PC-3 (cell line): ENCODE measurements at regions not wholly inside any gene's neighbourhood (a gene's known extent, or its start where the extent isn't known, plus 50 kb on each side); places are given as distances from the start of the nearest gene placed in this dataset.

Experiments
- ATAC-seq: fragments of 200-7000 bp; cut with Tn5 transposase; 2 replicates; pipeline ENCODE4 v1.9.1; 2020; ENCODE audit warnings: mild to moderate bottlenecking, moderate library complexity
- BruUV-seq: library from RNA; stranded (reverse); fragments of 400-500 nt; replicated peaks from 2 replicates; lab custom pipeline; 2021; lab: Mats Ljungman, UMichigan
- CTCF ChIA-PET: fragments of 300-600 bp; sonication (Branson Sonifier 250); formaldehyde crosslinking; loops from one replicate; lab custom pipeline; 2022; ENCODE audit warnings: antibody characterized with exemption; lab: Charles Lee
- POLR2A ChIA-PET: fragments of 300-600 bp; sonication (Branson Sonifier 250); formaldehyde crosslinking; loops from one replicate; lab custom pipeline; 2022; ENCODE audit warnings: antibody characterized with exemption; ENCODE audit not compliant: unreplicated experiment; lab: Charles Lee
- DNase-seq: peaks from one replicate; pipeline ENCODE4 v3.0.0-alpha.2; 2015
- H2AFZ ChIP-seq: fragments of 300-600 bp; sonication (generic); 2 replicates; pipeline ENCODE4 v1.6.0; 2016; ENCODE audit warnings: antibody characterized with exemption, low read length
- H3F3A ChIP-seq: fragments of 300-600 bp; sonication (generic); one replicate; pipeline ENCODE4 v1.6.0; 2017; ENCODE audit warnings: antibody characterized with exemption, low read length, control low read depth, mild to moderate bottlenecking; ENCODE audit not compliant: unreplicated experiment
- H3K27ac ChIP-seq: fragments of 300-600 bp; sonication (generic); 2 replicates; pipeline ENCODE4 v1.5.1; 2016; ENCODE audit warnings: mild to moderate bottlenecking, low read length
- H3K27me3 ChIP-seq: fragments of 300-600 bp; sonication (generic); 2 replicates; pipeline ENCODE4 v1.6.1; 2016; ENCODE audit warnings: low read length, mixed read lengths
- H3K36me3 ChIP-seq: fragments of 300-600 bp; sonication (generic); 2 replicates; pipeline ENCODE4 v1.6.1; 2016; ENCODE audit warnings: low read depth, mixed run types, low read length, mixed read lengths
- H3K4me1 ChIP-seq: fragments of 300-600 bp; sonication (generic); 2 replicates; pipeline ENCODE4 v1.5.1; 2016; ENCODE audit warnings: low read length; ENCODE audit not compliant: insufficient read depth
- H3K4me2 ChIP-seq: fragments of 300-600 bp; sonication (generic); 2 replicates; pipeline ENCODE4 v1.6.0; 2016; ENCODE audit warnings: low read length
- H3K4me3 ChIP-seq: fragments of 300-600 bp; sonication (generic); 2 replicates; pipeline ENCODE4 v1.5.1; 2016; ENCODE audit warnings: mild to moderate bottlenecking, low read length, mixed read lengths
- H3K79me2 ChIP-seq: fragments of 300-600 bp; sonication (generic); 2 replicates; pipeline ENCODE4 v1.6.1; 2017; ENCODE audit warnings: low read length, mixed read lengths
- H3K9ac ChIP-seq: fragments of 300-600 bp; sonication (generic); 2 replicates; pipeline ENCODE4 v1.6.0; 2016; ENCODE audit warnings: mild to moderate bottlenecking, low read length
- H3K9me2 ChIP-seq: fragments of 300-600 bp; sonication (generic); replicated peaks from 2 replicates; pipeline ENCODE4 v1.6.1; 2016; ENCODE audit warnings: mixed run types, low read length, mixed read lengths
- H3K9me3 ChIP-seq: fragments of 300-600 bp; sonication (generic); 2 replicates; pipeline ENCODE4 v1.6.1; 2016; ENCODE audit warnings: low read length, mixed read lengths
- H4K20me1 ChIP-seq: fragments of 300-600 bp; sonication (generic); 2 replicates; pipeline ENCODE4 v1.6.1; 2016; ENCODE audit warnings: low read length, mixed read lengths
- CTCF ChIP-seq: fragments of 300-600 bp; sonication (generic); conservative IDR thresholded peaks from 2 replicates; pipeline ENCODE4 v1.5.1; 2017; ENCODE audit warnings: antibody characterized with exemption, low read depth, mild to moderate bottlenecking, low read length
- EZH2 ChIP-seq: fragments of 300-600 bp; sonication (generic); IDR thresholded peaks from one replicate; pipeline ENCODE4 v1.6.1; 2017; ENCODE audit warnings: antibody characterized with exemption, mild to moderate bottlenecking, low read length; ENCODE audit not compliant: unreplicated experiment
- EZH2phosphoT487 ChIP-seq: fragments of 300-600 bp; sonication (generic); IDR thresholded peaks from 2 replicates; pipeline ENCODE4 v1.6.1; 2018; ENCODE audit warnings: mild to moderate bottlenecking, antibody characterized with exemption, low read length, borderline replicate concordance
- intact Hi-C: fragments of 100-400 bp; cut with micrococcal nuclease; formaldehyde crosslinking; loops from 2 replicates; pipeline ENCODE4 v1.9.0; 2023

DNA sequence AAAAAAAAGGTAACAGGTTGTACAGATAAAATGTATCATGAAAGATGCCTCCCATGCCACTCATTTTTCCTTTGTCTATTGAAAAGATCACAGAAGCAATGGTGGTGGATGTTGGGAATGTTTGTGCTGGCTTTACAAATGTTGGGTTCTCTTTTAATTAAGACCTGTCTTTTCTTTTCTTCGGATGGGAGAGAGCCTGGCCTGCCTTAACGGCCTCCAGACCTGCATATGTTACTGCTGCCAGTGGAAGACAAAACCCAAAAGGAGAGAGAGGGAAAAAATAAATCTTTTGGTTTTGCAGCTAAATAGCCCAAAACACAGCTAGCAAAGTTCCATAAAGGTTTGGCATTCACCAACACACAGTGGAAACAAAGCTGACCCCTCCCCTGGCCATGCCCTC, 50.5 kb upstream of the FZD7 start:
- Histone ChIP-seq H3K27ac (no peak overlapping the region), H3K9me3 (no peaks in the 10 kb centered on the region)

GRCh38 chr2:201983800-201984199, 49.9 kb upstream of the FZD7 start:
- Histone ChIP-seq H3K9ac (no peak overlapping the region), H3K4me2 (no peak overlapping the region), H3K4me3 (no peak overlapping the region), H3K9me3 (no peaks in the 10 kb centered on the region), H3K27me3 (no peaks in the 10 kb centered on the region), H3K36me3 (no peaks in the 10 kb centered on the region), H2AFZ (no peak overlapping the region), H3F3A (no peaks in the 10 kb centered on the region), H4K20me1 (no peaks in the 10 kb centered on the region), H3K27ac (no peak overlapping the region), H3K9me2 (no peaks in the 10 kb centered on the region), H3K4me1 (no peaks in the 10 kb centered on the region), H3K79me2 (no peaks in the 10 kb centered on the region)
- no peak for ATAC-seq
- TF ChIP-seq EZH2, result no peak
- TF ChIP-seq CTCF, result no peak
- POLR2A ChIA-PET, result no interaction called here
- no TSS peak for BruUV-seq
- DNase-seq, result no peak
- CTCF ChIA-PET, result no interaction called here
- intact Hi-C loops, result no loop called here

More for the DNA sequence above, 50.5 kb upstream of the FZD7 start:
- POLR2A ChIA-PET, result no interaction called here
- Histone ChIP-seq H3K27me3 (no peaks in the 10 kb centered on the region), H3K79me2 (no peaks in the 10 kb centered on the region), H3K9ac (no peak overlapping the region), H3K4me2 (no peak overlapping the region), H3F3A (no peaks in the 10 kb centered on the region), H3K9me2 (no peaks in the 10 kb centered on the region), H2AFZ (no peak overlapping the region), H4K20me1 (no peaks in the 10 kb centered on the region), H3K4me3 (no peak overlapping the region), H3K4me1 (no peaks in the 10 kb centered on the region), H3K36me3 (no peaks in the 10 kb centered on the region)
- CTCF ChIA-PET, result no interaction called here
- ATAC-seq, result no peak
- no peak for DNase-seq
- intact Hi-C loops, result no loop called here
- BruUV-seq, result no TSS peak
- no peak for TF ChIP-seq EZH2
- TF ChIP-seq EZH2phosphoT487, result no peak
- TF ChIP-seq CTCF, result no peak
